ENCODE measurements at regions not wholly inside any gene's neighbourhood (a gene's known extent, or its start where the extent isn't known, plus 50 kb on each side); places are given as distances from the start of the nearest gene placed in this dataset.
A peak's percentile ranks its signal among the peaks of the same experiment; 100 is the strongest.

DNA sequence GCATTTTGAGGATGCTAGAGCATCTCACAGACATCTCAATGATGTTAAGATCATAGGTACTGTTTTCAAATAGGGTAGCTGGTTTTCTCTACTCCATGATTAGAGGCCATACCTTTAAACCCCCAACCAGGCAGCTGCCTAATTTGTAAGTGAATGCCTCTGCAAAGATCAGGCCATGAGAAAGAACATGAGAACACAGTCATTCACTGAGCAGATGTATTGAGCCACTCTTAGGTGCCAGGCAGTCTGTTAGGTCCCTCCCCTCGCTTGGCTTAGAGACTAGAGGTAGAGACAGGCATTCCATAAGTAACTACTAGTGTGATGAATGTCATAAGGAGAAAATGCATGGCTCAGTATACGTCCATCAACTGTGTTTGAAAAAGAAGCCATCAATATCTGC, 410.0 kb downstream of the FGF9 start:
- Histone ChIP-seq H3K27me3 (ENCODE audit: insufficient read depth) (peaks cover 21% of the 10 kb centered on the region), H3K27ac (ENCODE audit: low read depth) (no peak overlapping the region), H3K79me2 (replicated peaks; ENCODE audit: insufficient read depth) (peaks cover 4% of the 10 kb centered on the region; the same call in 1 of the 2 replicates), H3K4me2 (no peak overlapping the region), H3K9me2 (ENCODE audit: insufficient read depth) (no peaks in the 10 kb centered on the region), H3K36me3 (ENCODE audit: insufficient read depth) (no peaks in the 10 kb centered on the region), H2AFZ (no peak overlapping the region), H3K4me3 (no peak overlapping the region), H4K20me1 (replicated peaks; ENCODE audit: insufficient read depth) (peaks cover 3% of the 10 kb centered on the region), H3K4me1 (ENCODE audit: insufficient read depth) (no peaks in the 10 kb centered on the region; the same call in 1 of the 2 replicates), H3F3A (replicated peaks; ENCODE audit: low read depth) (no peaks in the 10 kb centered on the region)
- Mint-ChIP-seq H3K27ac (no peak overlapping the region), H3K4me3 (no peak overlapping the region), H3K4me1 (peaks cover 21% of the 10 kb centered on the region), H3K27me3 (ENCODE audit: insufficient read depth, low read depth, poor library complexity) (peaks cover 11% of the 10 kb centered on the region), H3K36me3 (ENCODE audit: low read depth) (no peaks in the 10 kb centered on the region), H3K9me3 (no peaks in the 10 kb centered on the region)
- DNase-seq (ENCODE audit: low spot score), result peak; percentile 65
- TF ChIP-seq, protein P1, sequence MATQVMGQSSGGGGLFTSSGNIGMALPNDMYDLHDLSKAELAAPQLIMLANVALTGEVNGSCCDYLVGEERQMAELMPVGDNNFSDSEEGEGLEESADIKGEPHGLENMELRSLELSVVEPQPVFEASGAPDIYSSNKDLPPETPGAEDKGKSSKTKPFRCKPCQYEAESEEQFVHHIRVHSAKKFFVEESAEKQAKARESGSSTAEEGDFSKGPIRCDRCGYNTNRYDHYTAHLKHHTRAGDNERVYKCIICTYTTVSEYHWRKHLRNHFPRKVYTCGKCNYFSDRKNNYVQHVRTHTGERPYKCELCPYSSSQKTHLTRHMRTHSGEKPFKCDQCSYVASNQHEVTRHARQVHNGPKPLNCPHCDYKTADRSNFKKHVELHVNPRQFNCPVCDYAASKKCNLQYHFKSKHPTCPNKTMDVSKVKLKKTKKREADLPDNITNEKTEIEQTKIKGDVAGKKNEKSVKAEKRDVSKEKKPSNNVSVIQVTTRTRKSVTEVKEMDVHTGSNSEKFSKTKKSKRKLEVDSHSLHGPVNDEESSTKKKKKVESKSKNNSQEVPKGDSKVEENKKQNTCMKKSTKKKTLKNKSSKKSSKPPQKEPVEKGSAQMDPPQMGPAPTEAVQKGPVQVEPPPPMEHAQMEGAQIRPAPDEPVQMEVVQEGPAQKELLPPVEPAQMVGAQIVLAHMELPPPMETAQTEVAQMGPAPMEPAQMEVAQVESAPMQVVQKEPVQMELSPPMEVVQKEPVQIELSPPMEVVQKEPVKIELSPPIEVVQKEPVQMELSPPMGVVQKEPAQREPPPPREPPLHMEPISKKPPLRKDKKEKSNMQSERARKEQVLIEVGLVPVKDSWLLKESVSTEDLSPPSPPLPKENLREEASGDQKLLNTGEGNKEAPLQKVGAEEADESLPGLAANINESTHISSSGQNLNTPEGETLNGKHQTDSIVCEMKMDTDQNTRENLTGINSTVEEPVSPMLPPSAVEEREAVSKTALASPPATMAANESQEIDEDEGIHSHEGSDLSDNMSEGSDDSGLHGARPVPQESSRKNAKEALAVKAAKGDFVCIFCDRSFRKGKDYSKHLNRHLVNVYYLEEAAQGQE (IDR thresholded peaks at IDR 0.05; ENCODE audit: unreplicated experiment), result no peak
- no peak for TF ChIP-seq JUNB (IDR thresholded peaks at IDR 0.05; ENCODE audit: unreplicated experiment)
- no peak for TF ChIP-seq STAT1 (IDR thresholded peaks at IDR 0.05; ENCODE audit: unreplicated experiment)
- TF ChIP-seq, protein P2, sequence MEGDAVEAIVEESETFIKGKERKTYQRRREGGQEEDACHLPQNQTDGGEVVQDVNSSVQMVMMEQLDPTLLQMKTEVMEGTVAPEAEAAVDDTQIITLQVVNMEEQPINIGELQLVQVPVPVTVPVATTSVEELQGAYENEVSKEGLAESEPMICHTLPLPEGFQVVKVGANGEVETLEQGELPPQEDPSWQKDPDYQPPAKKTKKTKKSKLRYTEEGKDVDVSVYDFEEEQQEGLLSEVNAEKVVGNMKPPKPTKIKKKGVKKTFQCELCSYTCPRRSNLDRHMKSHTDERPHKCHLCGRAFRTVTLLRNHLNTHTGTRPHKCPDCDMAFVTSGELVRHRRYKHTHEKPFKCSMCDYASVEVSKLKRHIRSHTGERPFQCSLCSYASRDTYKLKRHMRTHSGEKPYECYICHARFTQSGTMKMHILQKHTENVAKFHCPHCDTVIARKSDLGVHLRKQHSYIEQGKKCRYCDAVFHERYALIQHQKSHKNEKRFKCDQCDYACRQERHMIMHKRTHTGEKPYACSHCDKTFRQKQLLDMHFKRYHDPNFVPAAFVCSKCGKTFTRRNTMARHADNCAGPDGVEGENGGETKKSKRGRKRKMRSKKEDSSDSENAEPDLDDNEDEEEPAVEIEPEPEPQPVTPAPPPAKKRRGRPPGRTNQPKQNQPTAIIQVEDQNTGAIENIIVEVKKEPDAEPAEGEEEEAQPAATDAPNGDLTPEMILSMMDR (conservative IDR thresholded peaks at IDR 0.05; ENCODE audit: low read depth in 2 of 2), result no peak
- TF ChIP-seq ZNF114 (CRISPR knock-in tag; IDR thresholded peaks at IDR 0.05), result no peak
- no peak for TF ChIP-seq EZH2phosphoT487 (IDR thresholded peaks at IDR 0.05; ENCODE audit: unreplicated experiment)
- TF ChIP-seq NANOG (IDR thresholded peaks at IDR 0.05; ENCODE audit: borderline replicate concordance), result no peak
- no peak for TF ChIP-seq CREB1 (CRISPR knock-in tag; IDR thresholded peaks at IDR 0.05; ENCODE audit: low read depth)
- TF ChIP-seq EZH2 (IDR thresholded peaks at IDR 0.05; ENCODE audit: low read depth, unreplicated experiment), result no peak
- 0 out of 2 replicates have a peak, but pooled peaks have one; percentile 24 for TF ChIP-seq POLR2AphosphoS5 (IDR thresholded peaks at IDR 0.05; ENCODE audit: low read depth)
- TF ChIP-seq, protein P3, sequence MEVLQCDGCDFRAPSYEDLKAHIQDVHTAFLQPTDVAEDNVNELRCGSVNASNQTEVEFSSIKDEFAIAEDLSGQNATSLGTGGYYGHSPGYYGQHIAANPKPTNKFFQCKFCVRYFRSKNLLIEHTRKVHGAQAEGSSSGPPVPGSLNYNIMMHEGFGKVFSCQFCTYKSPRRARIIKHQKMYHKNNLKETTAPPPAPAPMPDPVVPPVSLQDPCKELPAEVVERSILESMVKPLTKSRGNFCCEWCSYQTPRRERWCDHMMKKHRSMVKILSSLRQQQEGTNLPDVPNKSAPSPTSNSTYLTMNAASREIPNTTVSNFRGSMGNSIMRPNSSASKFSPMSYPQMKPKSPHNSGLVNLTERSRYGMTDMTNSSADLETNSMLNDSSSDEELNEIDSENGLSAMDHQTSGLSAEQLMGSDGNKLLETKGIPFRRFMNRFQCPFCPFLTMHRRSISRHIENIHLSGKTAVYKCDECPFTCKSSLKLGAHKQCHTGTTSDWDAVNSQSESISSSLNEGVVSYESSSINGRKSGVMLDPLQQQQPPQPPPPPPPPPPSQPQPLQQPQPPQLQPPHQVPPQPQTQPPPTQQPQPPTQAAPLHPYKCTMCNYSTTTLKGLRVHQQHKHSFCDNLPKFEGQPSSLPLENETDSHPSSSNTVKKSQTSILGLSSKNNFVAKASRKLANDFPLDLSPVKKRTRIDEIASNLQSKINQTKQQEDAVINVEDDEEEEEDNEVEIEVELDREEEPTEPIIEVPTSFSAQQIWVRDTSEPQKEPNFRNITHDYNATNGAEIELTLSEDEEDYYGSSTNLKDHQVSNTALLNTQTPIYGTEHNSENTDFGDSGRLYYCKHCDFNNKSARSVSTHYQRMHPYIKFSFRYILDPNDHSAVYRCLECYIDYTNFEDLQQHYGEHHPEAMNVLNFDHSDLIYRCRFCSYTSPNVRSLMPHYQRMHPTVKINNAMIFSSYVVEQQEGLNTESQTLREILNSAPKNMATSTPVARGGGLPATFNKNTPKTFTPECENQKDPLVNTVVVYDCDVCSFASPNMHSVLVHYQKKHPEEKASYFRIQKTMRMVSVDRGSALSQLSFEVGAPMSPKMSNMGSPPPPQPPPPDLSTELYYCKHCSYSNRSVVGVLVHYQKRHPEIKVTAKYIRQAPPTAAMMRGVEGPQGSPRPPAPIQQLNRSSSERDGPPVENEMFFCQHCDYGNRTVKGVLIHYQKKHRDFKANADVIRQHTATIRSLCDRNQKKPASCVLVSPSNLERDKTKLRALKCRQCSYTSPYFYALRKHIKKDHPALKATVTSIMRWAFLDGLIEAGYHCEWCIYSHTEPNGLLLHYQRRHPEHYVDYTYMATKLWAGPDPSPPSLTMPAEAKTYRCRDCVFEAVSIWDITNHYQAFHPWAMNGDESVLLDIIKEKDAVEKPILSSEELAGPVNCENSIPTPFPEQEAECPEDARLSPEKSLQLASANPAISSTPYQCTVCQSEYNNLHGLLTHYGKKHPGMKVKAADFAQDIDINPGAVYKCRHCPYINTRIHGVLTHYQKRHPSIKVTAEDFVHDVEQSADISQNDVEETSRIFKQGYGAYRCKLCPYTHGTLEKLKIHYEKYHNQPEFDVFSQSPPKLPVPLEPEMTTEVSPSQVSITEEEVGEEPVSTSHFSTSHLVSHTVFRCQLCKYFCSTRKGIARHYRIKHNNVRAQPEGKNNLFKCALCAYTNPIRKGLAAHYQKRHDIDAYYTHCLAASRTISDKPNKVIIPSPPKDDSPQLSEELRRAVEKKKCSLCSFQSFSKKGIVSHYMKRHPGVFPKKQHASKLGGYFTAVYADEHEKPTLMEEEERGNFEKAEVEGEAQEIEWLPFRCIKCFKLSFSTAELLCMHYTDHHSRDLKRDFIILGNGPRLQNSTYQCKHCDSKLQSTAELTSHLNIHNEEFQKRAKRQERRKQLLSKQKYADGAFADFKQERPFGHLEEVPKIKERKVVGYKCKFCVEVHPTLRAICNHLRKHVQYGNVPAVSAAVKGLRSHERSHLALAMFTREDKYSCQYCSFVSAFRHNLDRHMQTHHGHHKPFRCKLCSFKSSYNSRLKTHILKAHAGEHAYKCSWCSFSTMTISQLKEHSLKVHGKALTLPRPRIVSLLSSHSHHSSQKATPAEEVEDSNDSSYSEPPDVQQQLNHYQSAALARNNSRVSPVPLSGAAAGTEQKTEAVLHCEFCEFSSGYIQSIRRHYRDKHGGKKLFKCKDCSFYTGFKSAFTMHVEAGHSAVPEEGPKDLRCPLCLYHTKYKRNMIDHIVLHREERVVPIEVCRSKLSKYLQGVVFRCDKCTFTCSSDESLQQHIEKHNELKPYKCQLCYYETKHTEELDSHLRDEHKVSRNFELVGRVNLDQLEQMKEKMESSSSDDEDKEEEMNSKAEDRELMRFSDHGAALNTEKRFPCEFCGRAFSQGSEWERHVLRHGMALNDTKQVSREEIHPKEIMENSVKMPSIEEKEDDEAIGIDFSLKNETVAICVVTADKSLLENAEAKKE (CRISPR knock-in tag; IDR thresholded peaks at IDR 0.05), result 0 out of 2 replicates have a peak, but pooled peaks have one; percentile 31
- no peak for TF ChIP-seq ZNF331 (CRISPR knock-in tag; IDR thresholded peaks at IDR 0.05; ENCODE audit: low read depth)
- TF ChIP-seq, protein P4, sequence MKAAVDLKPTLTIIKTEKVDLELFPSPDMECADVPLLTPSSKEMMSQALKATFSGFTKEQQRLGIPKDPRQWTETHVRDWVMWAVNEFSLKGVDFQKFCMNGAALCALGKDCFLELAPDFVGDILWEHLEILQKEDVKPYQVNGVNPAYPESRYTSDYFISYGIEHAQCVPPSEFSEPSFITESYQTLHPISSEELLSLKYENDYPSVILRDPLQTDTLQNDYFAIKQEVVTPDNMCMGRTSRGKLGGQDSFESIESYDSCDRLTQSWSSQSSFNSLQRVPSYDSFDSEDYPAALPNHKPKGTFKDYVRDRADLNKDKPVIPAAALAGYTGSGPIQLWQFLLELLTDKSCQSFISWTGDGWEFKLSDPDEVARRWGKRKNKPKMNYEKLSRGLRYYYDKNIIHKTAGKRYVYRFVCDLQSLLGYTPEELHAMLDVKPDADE (IDR thresholded peaks at IDR 0.05), result no peak
- ATAC-seq, result peak; percentile 94

Data from GM23338 (cell line).